Adipocyte (in vitro differentiated cells): ENCODE measurements at regions not wholly inside any gene's neighbourhood (a gene's known extent, or its start where the extent isn't known, plus 50 kb on each side); places are given as distances from the start of the nearest gene placed in this dataset.

Source experiments
- DNase-seq: peaks from one replicate; pipeline ENCODE4 v3.0.0-alpha.2; 2015; ENCODE audit warnings: low read depth
- H3K27me3 ChIP-seq: replicated peaks from 2 replicates; pipeline ENCODE4 v1.7.0; 2013; ENCODE audit warnings: mild to moderate bottlenecking, low read length, moderate library complexity; ENCODE audit not compliant: control insufficient read depth, insufficient read depth
- H3K36me3 ChIP-seq: 2 replicates; pipeline ENCODE4 v1.7.0; 2013; ENCODE audit warnings: low read length, mild to moderate bottlenecking, moderate library complexity; ENCODE audit not compliant: control insufficient read depth, insufficient read depth, severe bottlenecking
- H3K4me1 ChIP-seq: 2 replicates; pipeline ENCODE4 v1.7.0; 2013; ENCODE audit warnings: mild to moderate bottlenecking, low read length, moderate library complexity; ENCODE audit not compliant: control insufficient read depth, insufficient read depth
- H3K4me3 ChIP-seq: 2 replicates; pipeline ENCODE4 v1.7.0; 2013; ENCODE audit warnings: mild to moderate bottlenecking, low read length, moderate library complexity
- H3K9ac ChIP-seq: 2 replicates; pipeline ENCODE4 v1.7.0; 2013; ENCODE audit warnings: mild to moderate bottlenecking, low read length, moderate library complexity
- H3K9me3 ChIP-seq: 2 replicates; pipeline ENCODE4 v1.7.0; 2013; ENCODE audit warnings: mild to moderate bottlenecking, low read length, moderate library complexity; ENCODE audit not compliant: control insufficient read depth

DNA sequence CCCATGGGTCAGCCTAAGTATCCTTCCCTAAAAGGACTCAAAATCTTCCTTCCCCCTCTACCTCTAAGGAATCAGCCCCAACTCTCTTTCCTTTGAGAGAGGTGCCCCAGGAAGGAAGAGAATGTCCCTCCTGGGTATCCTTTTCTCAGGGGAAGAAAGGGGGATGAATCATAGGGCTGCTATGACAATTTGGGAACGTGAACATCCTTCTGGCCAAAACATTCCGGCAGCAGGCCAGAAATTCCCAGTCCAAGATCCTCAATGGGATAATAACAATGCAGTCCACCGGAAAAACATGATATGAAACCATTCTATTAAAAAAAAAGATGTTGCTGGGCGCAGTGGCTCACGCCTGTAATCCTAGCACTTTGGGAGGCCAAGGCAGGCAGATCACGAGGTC is 50.8 kb upstream of the CACNA2D3 start:
- Histone ChIP-seq H3K9ac (no peak overlapping the region), H3K9me3 (peaks cover 17% of the 10 kb centered on the region), H3K4me3 (no peak overlapping the region), H3K4me1 (no peaks in the 10 kb centered on the region), H3K36me3 (no peaks in the 10 kb centered on the region), H3K27me3 (no peaks in the 10 kb centered on the region)
- no peak for DNase-seq

- H3K4me3 ChIP-seq: no peak overlapping the region
- no peak overlapping the region for H3K9ac ChIP-seq
- no peaks in the 10 kb centered on the region for H3K4me1 ChIP-seq
- no peak for DNase-seq
- peaks cover 17% of the 10 kb centered on the region for H3K9me3 ChIP-seq
- no peaks in the 10 kb centered on the region for H3K36me3 ChIP-seq
- H3K27me3 ChIP-seq: peaks cover 2% of the 10 kb centered on the region
Observed at GRCh38 chr3:54069961-54070360, 52.4 kb upstream of the CACNA2D3 start.

GRCh38 chr3:54067055-54067698 is 55.2 kb upstream of the CACNA2D3 start:
- Histone ChIP-seq H3K27me3 (peaks cover 5% of the 10 kb centered on the region), H3K4me3 (no peak overlapping the region)
- peak; percentile 8 for DNase-seq

DNA sequence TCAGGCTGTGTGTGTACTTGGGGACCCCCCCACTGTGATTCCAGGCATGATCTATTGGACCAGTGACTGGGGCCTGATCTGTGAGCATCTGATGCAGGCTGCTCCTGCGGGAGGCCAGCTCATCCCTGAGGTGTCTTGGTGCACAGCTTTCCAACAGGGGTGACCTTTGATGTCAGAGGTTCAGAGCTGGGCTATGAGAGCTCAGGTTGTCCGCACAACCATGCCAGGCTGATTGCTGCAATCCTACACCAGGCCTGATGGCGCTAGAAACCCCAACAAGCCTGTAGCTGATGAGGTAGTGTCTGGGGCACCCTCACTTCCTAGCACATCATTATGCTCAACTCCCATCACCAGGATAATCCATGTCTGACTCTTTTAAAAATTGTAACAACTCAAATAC is 56.1 kb upstream of the CACNA2D3 start:
- no peaks in the 10 kb centered on the region for H3K4me1 ChIP-seq
- peaks cover 7% of the 10 kb centered on the region for H3K27me3 ChIP-seq
- H3K36me3 ChIP-seq: no peaks in the 10 kb centered on the region
- H3K9me3 ChIP-seq: peaks cover 17% of the 10 kb centered on the region
- H3K4me3 ChIP-seq: no peak overlapping the region
- H3K9ac ChIP-seq: no peak overlapping the region
- no peak for DNase-seq

More at GRCh38 chr3:54067055-54067698, 55.2 kb upstream of the CACNA2D3 start:
- H3K36me3 ChIP-seq: no peaks in the 10 kb centered on the region
- no peaks in the 10 kb centered on the region for H3K4me1 ChIP-seq
- peaks cover 17% of the 10 kb centered on the region for H3K9me3 ChIP-seq
- H3K9ac ChIP-seq: no peak overlapping the region

- no peaks in the 10 kb centered on the region for H3K4me1 ChIP-seq
- no peak overlapping the region for H3K4me3 ChIP-seq
- peaks cover 13% of the 10 kb centered on the region for H3K9me3 ChIP-seq
- no peak overlapping the region for H3K9ac ChIP-seq
- H3K27me3 ChIP-seq: peaks cover 7% of the 10 kb centered on the region
- no peak for DNase-seq
- H3K36me3 ChIP-seq: no peaks in the 10 kb centered on the region
Observed at GRCh38 chr3:54065586-54065985, 56.8 kb upstream of the CACNA2D3 start.

DNA sequence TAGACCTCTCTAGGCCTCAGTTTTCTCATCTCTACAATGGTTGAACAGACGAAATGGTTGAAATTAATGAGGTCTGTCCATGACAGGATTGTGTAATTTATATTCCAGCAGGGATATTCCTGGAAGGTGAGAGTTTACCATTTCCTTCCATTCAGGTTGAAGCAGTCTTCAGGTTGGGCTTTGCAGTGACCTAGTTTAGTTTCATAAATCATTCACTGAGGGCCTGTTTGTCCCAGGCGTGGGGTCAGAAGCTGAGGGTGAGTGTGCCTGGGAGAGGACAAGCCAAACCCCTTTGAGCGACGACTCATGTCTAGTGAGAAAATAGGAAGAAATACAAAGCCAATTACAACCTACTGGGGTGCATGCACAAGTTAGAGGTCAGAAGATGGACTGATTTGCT is 57.2 kb upstream of the CACNA2D3 start:
- Histone ChIP-seq H3K9ac (no peak overlapping the region), H3K27me3 (peaks cover 7% of the 10 kb centered on the region), H3K4me3 (no peak overlapping the region), H3K9me3 (peaks cover 9% of the 10 kb centered on the region), H3K4me1 (no peaks in the 10 kb centered on the region), H3K36me3 (no peaks in the 10 kb centered on the region)
- DNase-seq: no peak

- H3K4me1 ChIP-seq: no peaks in the 10 kb centered on the region
- peaks cover 2% of the 10 kb centered on the region for H3K9me3 ChIP-seq
- no peak overlapping the region for H3K4me3 ChIP-seq
- H3K36me3 ChIP-seq: no peaks in the 10 kb centered on the region
- H3K9ac ChIP-seq: no peak overlapping the region
- peaks cover 7% of the 10 kb centered on the region for H3K27me3 ChIP-seq
- DNase-seq: no peak
Observed at GRCh38 chr3:54064486-54064885, 57.9 kb upstream of the CACNA2D3 start.

DNA sequence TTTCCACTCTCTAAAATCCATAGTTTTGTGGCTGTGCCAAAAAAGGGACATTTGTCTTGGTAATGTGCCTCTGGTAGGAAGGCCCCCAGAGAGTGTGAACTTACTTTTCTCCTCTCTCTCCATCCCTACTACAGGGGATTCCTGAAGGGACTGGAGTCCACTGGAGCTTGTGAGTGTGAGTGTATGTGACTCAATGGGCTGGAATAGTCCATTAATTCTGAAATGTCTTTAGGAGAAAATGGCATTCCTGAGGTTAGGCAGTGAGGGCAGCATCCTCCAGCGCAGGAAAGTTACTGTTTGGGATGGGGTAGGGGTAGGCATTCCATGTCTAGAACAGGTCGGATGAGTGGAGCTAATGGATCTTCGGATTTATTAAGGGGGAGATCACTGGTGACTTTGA is 59.8 kb upstream of the CACNA2D3 start:
- H3K4me1 ChIP-seq: no peaks in the 10 kb centered on the region
- DNase-seq: no peak
- H3K36me3 ChIP-seq: no peaks in the 10 kb centered on the region
- peaks cover 7% of the 10 kb centered on the region for H3K27me3 ChIP-seq
- H3K9me3 ChIP-seq: no peaks in the 10 kb centered on the region
- H3K9ac ChIP-seq: no peak overlapping the region
- H3K4me3 ChIP-seq: no peak overlapping the region

DNA sequence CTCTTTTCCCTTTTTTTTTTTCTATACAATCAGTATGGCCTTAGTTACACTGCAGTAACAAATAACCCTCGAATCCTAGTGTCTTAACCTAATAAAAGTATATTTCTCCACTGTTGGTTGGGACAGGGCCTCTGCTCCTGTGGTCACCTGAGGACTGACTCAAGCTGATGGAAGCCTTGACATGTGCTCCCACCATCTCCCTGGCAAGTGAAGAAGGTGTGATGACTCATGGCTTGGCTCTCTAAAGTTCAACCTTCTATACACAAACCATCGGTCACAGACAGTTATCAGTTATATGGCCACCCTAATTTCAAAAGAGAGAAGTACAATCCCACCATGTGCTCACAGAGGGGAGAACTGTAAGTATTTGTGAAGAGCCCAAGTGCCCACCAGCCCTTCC is 65.8 kb upstream of the CACNA2D3 start:
- H3K36me3 ChIP-seq: no peaks in the 10 kb centered on the region
- no peak overlapping the region for H3K9ac ChIP-seq
- DNase-seq: no peak
- no peaks in the 10 kb centered on the region for H3K27me3 ChIP-seq
- no peaks in the 10 kb centered on the region for H3K9me3 ChIP-seq
- H3K4me3 ChIP-seq: no peak overlapping the region
- H3K4me1 ChIP-seq: no peaks in the 10 kb centered on the region

GRCh38 chr3:54053882-54054281 is 68.5 kb upstream of the CACNA2D3 start:
- no peak for DNase-seq
- Histone ChIP-seq H3K4me1 (no peaks in the 10 kb centered on the region), H3K4me3 (no peak overlapping the region), H3K9ac (no peak overlapping the region), H3K27me3 (no peaks in the 10 kb centered on the region), H3K36me3 (no peaks in the 10 kb centered on the region), H3K9me3 (no peaks in the 10 kb centered on the region)

DNA sequence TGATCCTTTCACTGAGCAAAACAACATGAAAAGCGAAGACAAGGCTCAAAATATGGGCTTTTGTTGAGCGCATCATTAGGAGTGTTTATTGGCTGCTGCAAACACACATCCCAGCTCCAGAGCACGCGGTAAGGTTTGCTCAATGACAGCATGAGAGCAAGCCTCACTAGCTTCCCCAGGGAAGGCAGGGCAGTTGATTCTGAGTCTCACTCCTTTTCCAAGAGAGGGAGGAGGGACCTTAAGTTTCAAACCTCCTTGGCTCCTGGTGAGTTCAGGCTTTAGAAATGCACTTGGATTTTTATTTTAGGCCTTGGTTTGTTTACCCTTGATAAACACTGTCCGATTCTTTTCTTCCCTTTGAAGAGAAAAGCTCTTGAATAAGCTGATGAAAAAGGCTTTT is 69.1 kb upstream of the CACNA2D3 start:
- Histone ChIP-seq H3K4me1 (no peaks in the 10 kb centered on the region), H3K27me3 (no peaks in the 10 kb centered on the region), H3K9ac (no peak overlapping the region), H3K9me3 (no peaks in the 10 kb centered on the region), H3K4me3 (no peak overlapping the region), H3K36me3 (no peaks in the 10 kb centered on the region)
- DNase-seq: no peak

DNA sequence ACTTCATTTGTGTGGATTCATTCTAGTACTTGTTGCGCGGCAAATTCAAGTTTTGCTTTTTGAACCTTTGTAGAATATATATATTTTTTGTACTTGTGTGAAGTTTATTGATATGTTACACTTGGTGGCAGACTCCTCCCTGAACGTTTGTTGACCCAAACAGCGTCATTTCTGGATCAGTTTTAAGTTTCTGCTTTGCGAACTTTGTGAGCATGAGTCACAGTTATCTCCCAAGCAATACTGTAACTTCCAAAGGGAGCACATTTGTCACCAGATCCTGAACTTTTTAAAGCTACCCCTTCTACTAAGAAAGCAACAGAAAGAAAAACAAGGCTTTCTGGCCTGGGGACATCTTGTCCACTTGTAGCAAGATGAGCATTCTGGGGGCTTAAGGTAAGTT is 74.8 kb upstream of the CACNA2D3 start:
- no peaks in the 10 kb centered on the region for H3K36me3 ChIP-seq
- H3K27me3 ChIP-seq: no peaks in the 10 kb centered on the region
- no peaks in the 10 kb centered on the region for H3K4me1 ChIP-seq
- no peak for DNase-seq
- H3K9me3 ChIP-seq: no peaks in the 10 kb centered on the region
- H3K4me3 ChIP-seq: no peak overlapping the region
- H3K9ac ChIP-seq: no peak overlapping the region
